Fibroblast of skin of back (primary cell): ENCODE measurements at regions not wholly inside any gene's neighbourhood (a gene's known extent, or its start where the extent isn't known, plus 50 kb on each side); places are given as distances from the start of the nearest gene placed in this dataset.
"Not testable (repeated sequence)": the region's sequence is repeated elsewhere in the genome, so short reads cannot be mapped to it uniquely, and the experiment has no call there.

Source experiments
- DNase-seq: peaks from one replicate; pipeline ENCODE4 v3.0.0-alpha.2; 2013

- DNase-seq = no peak
Observed at GRCh38 chr17:49898366-49899190, 50.7 kb upstream of the TAC4 start.

GRCh38 chr17:49899191-49899485 lies 51.3 kb upstream of the TAC4 start:
- no peak for DNase-seq

DNA sequence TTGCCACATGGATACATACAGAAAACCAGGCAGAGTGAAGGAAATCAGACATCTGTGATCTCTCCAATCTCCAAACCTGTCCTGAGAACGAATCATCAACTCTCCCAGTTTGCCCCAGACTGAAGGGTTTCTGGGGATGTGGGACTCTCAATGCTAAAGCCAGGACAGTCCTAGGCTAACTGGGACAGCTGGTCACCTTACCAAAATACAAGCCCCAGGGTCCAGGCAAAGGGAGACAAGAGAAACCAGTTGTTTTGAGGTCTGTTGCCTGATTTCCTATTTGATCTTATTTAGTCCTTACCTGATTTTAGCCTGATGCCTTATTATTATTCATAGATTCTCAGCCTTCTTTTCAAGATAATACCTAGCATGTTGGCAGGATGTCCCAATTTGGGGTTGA lies 51.7 kb upstream of the TAC4 start:
- no peak for DNase-seq

DNA sequence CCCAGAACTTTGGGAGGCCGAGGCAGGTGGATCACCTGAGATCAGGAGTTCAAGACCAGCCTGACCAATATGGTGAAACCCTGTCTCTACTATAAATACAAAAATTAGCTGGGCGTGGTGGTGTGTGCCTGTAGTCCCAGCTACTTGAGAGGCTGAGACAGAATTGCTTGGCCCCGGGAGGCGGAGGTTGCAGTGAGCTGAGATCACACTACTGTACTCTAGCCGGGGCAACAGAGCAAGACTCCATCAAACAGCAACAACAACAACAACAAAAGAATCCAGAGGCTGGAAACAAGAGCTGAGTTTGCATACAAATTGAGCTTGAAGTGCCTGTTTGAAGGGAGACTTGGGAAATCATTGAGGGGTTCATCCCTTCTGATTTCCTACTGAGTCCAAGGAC lies 52.9 kb upstream of the TAC4 start:
- not testable (repeated sequence) for DNase-seq

DNA sequence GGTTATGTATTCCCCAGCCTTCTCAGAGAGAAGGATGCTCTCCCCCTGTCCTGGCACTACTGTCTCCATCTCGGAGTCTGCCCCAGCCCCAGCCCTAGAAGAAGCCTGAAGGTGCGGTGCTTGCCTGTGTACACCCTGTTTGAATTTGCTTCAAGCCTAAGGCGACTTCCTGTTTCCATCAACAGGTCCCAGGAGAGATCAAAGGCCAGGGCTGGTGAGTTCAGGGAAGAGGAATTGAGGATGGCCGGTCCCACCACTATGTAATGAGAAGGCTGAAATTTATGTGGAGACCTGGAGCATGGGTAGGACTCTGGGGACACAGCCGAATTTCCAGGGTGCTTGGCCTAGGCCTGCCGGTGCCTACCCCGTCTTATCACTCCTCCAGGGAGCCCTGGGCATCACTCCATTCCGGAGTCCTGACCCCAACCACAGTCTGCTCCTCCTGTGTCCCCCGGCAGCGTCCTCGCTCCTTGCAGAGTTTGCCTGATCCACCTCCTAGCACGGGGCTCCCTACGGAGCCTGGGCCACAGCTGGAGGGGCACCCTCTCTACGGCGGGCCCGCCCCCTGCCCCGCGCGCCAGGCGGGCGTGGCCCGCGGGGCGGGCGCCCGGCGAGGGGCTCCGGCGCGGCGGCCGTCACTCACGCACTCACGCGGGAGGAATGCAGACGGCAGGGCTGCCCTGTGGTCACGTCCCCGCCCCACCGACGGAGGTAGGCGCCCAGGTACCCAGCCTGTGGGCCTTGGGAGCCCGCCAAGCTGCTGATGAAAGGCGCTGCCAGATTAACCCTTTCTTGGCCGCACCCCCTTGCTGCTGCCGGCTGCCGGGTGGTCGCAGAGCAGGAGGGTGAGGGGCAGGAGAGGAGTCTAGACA lies 53.8 kb upstream of the TAC4 start:
- DNase-seq = no peak

DNA sequence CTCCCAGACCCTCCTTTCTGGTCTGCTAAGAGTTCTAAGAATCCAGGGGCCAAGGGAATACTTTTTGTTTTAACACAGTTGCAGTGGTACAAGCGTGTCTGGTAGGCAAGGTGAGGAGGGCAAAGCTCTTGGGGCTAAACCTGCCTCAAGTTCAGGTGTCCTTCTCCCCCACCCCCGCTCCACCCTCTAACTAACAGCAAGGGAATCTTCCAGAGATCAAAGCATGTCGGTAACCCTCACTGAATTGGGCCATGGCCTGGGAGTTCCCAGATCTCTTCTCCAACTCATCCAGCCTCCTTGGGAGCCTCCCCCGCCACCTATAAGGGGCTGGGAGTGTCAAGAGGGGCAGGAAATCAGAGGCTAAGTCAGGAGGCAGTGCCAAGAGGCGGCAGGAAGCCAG lies 55.7 kb upstream of the TAC4 start:
- no peak for DNase-seq

DNA sequence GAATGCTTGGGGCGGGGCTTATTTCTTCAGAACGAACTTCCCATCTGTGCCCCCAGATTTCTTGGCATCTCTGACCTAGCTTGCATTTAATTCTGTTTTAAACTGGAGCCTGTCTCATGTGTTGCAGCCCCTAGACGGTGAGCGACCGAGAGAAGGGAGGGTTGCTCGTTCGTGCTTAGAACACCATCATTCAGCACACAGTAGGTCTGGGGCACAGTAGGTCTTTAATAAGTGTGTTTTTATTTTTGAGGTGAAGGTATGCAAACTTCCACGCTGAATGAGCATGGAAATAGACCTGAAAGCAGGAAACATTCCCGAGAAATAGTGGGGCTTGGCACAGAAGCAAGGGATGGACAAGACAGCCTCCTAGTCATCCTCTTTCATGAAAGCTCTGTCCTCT lies 57.0 kb upstream of the TAC4 start:
- DNase-seq = no peak

GRCh38 chr17:49906531-49907136 lies 58.8 kb upstream of the TAC4 start:
- no peak for DNase-seq

DNA sequence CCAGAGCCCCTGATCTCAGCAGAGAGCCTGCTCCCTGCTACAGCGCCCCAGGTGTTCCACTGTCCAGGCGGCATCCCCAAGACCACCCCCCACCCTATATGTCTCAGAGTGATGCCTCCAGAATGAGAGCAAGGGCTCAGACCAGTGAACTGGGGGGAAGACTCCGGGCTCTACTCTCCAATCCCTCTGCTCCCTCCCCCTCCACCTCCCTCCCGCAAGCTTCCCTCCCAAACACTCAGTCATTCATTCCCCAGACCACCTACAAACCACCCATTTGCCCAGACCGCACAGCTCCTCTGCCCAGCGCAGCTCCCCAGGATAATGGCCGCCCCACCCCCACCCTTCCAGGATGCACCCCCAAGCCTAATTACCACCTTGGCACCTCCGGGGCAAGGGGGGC lies 59.4 kb upstream of the TAC4 start:
- DNase-seq = no peak

DNA sequence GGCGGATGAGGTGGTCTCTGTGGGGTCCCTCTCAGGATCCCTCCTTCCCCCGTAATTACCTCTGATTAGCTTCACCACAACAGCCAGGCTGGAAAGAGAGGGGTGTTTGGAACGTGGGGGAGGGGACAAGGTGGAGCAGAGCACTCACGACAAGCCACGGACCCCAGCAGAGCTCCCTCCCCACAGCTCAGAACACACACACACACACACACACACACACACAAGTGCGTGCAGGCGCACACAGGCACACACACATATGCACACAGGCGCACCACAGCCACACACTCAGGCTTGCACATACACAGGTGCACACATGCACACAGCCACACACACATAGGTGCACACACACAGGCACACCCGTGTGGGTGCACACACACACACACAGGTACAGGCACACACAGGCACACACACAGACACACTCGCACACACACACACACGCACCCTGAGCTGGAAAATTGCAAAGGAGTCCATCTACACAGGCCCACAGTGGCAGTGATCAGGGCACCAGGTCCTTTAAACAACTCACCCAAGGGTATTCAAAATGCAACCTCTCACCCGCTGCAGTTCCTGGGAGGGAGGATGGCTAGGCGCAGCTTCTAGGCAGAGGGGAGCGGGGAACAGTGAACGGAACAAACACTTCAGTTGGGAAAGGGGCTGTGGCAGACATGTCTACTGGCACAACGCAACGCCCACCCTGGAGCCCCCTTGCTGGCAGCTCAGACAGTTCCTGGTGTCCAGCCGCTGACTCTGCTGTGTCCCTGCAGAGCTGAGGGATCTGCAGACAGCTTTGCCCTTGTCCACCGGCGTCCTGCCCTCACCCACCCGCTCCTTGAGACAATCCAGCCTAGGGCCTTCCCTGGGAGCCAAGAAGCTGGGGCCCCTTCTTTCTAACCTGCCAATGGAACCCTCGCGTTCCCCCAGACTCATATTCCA lies 59.9 kb upstream of the DLX4 start:
- DNase-seq = no peak

DNA sequence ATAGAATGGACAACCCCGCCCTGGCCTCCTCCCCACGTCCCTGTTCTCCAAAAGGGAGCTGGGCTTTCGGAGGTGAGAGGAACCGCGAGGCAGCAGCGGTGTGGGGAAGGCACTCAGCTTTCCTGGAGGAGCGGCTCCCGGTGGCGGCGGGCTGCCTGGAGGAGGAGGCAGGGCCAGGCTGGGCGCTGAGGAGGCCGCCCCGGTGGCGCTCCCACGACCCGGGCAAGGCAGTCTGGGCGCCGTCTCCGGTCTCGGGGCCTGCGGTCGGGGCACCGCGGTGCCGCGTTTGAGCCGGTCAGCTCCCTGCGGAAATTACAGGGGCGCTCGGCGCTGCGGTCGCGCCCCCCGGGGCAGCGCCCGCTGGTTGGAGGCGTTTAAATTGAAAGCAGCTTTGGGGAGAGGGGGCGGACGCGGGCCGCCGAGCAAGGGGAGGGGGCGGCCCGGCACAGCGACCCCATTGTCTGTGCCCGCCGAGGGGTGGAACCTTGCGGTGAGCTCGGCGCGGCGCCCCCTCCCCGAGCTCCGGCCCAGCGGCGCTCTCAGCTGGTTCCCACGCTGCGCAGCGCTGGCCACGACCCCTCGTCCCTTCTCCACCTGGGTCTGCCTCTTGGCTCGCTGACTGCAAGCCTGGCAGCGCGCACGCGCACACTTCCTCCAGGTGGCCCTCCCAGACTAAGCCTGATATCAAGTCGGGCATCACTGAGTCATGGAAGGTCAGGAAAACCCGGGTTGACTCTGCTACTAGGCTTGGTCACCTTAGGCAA lies 58.7 kb upstream of the DLX4 start:
- no peak for DNase-seq

GRCh38 chr17:49910858-49911204 lies 58.2 kb upstream of the DLX4 start:
- no peak for DNase-seq

- DNase-seq = no peak
Observed at GRCh38 chr17:49911719-49912118, 57.3 kb upstream of the DLX4 start.

DNA sequence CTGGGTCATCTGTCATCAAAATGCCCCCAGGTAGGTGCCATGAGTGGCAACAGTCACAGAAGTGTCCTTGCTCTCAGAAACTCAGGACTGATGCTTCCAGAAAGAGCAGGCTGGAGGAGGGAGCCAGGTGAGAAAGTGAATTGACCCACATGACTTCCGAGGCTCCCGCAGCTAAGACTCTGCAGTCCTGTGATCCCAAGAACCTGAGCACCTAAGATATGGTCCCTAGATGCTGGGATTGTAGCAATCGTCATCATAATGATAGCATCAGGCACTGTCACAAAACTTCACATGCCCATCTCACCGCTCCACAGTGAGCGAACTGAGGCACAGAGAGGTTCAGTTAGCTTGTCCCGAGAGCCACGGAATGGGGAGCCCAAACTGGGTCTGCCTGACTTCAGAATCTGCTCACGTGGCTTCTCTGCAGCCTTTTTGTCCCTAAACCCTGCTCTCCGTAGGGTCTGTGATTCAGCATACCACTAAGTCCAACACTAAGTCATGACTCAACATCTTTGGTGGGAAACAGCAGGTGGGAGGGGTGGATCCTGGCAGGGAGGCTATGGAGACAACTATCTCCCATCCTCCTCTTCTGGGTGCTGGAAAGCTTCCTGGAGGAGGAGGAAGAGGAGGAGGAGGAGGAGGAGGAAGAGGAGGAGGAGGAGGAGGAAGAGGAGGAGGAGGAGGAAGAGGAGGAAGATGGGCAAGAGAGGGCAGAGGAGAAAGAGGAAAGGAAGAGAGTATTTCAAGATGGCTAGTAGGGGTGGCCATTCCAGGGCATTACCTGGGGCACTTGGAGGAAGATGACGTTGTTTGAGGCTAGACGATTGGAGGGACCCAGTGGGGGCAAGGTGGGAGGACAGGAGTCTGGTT lies 55.5 kb upstream of the DLX4 start:
- peak; percentile 83 for DNase-seq

- DNase-seq = no peak
Observed at GRCh38 chr17:49914096-49914490, 54.9 kb upstream of the DLX4 start.

DNA sequence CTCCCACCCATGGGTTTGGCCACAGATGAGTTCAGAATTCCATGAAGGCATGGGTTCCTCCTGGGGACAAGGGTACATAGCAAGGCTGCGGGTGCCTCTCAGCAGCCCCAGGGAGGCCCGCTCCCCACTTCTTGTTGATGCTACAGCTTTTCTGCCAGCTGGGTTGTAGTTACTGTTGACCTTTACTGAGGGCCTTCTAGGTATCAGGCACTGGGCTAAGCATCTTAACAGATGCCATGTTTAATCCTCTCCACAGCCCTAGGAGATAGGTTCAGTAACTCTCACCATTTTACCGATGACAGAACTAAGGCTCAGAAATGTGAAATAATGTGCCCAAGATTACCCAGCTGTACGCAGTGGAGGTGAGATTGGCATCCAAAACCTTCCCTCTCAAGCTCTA lies 54.3 kb upstream of the DLX4 start:
- DNase-seq = no peak

GRCh38 chr17:49915260-49915659 lies 53.7 kb upstream of the DLX4 start:
- DNase-seq = no peak

- no peak for DNase-seq
Observed at GRCh38 chr17:49915670-49916069, 53.3 kb upstream of the DLX4 start.

DNA sequence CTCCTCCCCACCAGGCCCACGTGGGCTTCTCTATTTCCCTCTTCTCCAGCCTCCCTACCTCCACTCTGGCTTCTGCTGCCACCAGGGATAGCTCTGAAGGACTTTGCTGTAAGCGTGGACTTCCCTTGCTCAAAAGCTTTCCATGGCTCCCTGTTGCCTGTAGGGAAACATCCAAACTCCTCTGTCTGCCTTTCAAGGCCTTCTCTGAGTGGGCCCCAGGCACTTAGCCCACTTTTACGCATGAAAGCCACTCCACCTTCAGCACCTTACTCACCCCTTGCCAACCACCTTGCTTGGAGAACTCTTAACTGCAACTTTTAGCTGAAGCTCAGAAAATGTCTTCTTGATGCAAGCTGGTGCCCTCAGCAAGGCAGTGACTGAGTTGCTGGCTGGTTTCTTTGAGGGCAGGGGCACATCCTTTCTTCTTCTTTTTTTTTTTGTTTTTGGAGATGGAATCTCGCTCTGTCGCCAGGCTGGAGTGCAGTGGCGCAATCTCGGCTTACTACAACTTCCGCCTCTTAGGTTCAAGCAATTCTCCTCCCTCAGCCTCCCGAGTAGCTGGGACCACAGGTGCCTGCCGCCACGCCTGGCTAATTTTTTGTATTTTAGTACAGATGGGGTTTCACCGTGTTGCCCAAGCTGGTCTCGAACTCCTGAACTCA lies 52.0 kb upstream of the DLX4 start:
- DNase-seq = no peak

DNA sequence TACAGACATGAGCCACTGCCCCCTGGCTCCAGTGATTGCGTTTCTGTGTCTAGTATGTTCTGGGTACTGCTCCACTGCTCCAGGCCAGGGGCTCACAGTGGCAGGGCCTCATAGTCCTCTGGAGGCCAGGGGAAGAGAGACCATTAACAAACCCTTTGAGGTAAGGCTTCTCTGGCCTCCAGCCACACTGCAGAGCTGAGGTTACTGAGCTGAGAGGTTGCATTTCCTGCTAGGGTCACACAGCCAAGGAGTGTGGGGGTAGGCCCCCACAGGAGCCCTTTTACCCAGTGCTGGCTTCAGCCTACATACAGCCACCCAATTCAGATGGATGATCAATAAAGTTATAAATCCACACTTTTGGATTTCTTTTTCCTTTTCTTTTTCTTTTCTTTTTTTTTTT lies 50.4 kb upstream of the DLX4 start:
- DNase-seq = no peak
